Suprapubic skin (tissue), 4 donors: ENCODE measurements at regions not wholly inside any gene's neighbourhood (a gene's known extent, or its start where the extent isn't known, plus 50 kb on each side); places are given as distances from the start of the nearest gene placed in this dataset.

ENCODE experiments used
- DNase-seq, 2 donors: peaks; one replicate each; pipeline ENCODE4 v3.0.0-alpha.2; 2019; ENCODE audit warnings: low spot score in 2 of 2
- H3K27ac ChIP-seq: fragments of 200-600 bp; sonication (generic); one replicate; pipeline ENCODE4 v1.5.1; 2019
- H3K27me3 ChIP-seq: fragments of 200-600 bp; sonication (generic); one replicate; pipeline ENCODE4 v1.5.1; 2019
- H3K36me3 ChIP-seq: fragments of 200-600 bp; sonication (generic); one replicate; pipeline ENCODE4 v1.5.1; 2019
- H3K4me1 ChIP-seq: fragments of 200-600 bp; sonication (generic); one replicate; pipeline ENCODE4 v1.5.1; 2019
- H3K4me3 ChIP-seq: fragments of 200-600 bp; sonication (generic); one replicate; pipeline ENCODE4 v1.5.1; 2019; ENCODE audit warnings: mild to moderate bottlenecking
- H3K9me3 ChIP-seq: fragments of 200-600 bp; sonication (generic); one replicate; pipeline ENCODE4 v1.5.1; 2019
- CTCF ChIP-seq, 2 donors: fragments of 200-600 bp in 1 of 2; fragments of 450-650 bp in 1 of 2; sonication (generic) in 1 of 2; IDR thresholded peaks; one replicate each; pipeline ENCODE4 v1.5.1; 2016 to 2019; ENCODE audit warnings: antibody characterized with exemption in 2 of 2, mild to moderate bottlenecking in 1 of 2, moderate library complexity in 1 of 2
- EP300 ChIP-seq: sonication (generic); formaldehyde crosslinking; IDR thresholded peaks from one replicate; pipeline ENCODE4 v1.6.1; 2017; ENCODE audit warnings: antibody characterized with exemption
- POLR2A ChIP-seq, 2 donors: fragments of 450-650 bp; IDR thresholded peaks; one replicate each; pipeline ENCODE4 v1.6.1; 2017; ENCODE audit warnings: antibody characterized with exemption in 2 of 2, mild to moderate bottlenecking in 2 of 2, moderate library complexity in 2 of 2
- POLR2AphosphoS5 ChIP-seq, 3 donors: sonication (generic); formaldehyde crosslinking; IDR thresholded peaks; one replicate each; pipeline ENCODE4 v1.6.1; 2017; ENCODE audit warnings: antibody characterized with exemption in 3 of 3
- WGBS: methylation state at CpG from one replicate; pipeline ENCODE4 v1.1.5; 2018; 5-methylcytosine and 5-hydroxymethylcytosine counted together

GRCh38 chr13:31434613-31435012 lies 234.8 kb downstream of the B3GLCT start:
- no peak overlapping the region for H3K27ac ChIP-seq
- 91% methylated on average over 8 of the region's 8 CpGs for WGBS
- no peaks in the 10 kb centered on the region for H3K36me3 ChIP-seq
- no peaks in the 10 kb centered on the region for H3K27me3 ChIP-seq
- H3K4me3 ChIP-seq, result no peak overlapping the region
- TF ChIP-seq POLR2AphosphoS5 (IDR thresholded peaks at IDR 0.05) (no peak), POLR2A (IDR thresholded peaks at IDR 0.05) (no peak), CTCF (IDR thresholded peaks at IDR 0.05) (no peak), EP300 (no peak)
- no peak for DNase-seq
- H3K9me3 ChIP-seq, result no peaks in the 10 kb centered on the region
- H3K4me1 ChIP-seq, result no peaks in the 10 kb centered on the region

GRCh38 chr13:31435536-31435935 lies 235.8 kb downstream of the B3GLCT start:
- H3K27ac ChIP-seq, result no peak overlapping the region
- TF ChIP-seq CTCF (IDR thresholded peaks at IDR 0.05) (no peak), POLR2AphosphoS5 (IDR thresholded peaks at IDR 0.05) (no peak), EP300 (no peak), POLR2A (IDR thresholded peaks at IDR 0.05) (no peak)
- H3K4me1 ChIP-seq, result no peaks in the 10 kb centered on the region
- H3K27me3 ChIP-seq, result no peaks in the 10 kb centered on the region
- H3K4me3 ChIP-seq, result no peak overlapping the region
- no peak for DNase-seq
- WGBS, result 83% methylated on average over 4 of the region's 4 CpGs
- H3K9me3 ChIP-seq, result no peaks in the 10 kb centered on the region
- no peaks in the 10 kb centered on the region for H3K36me3 ChIP-seq

- TF ChIP-seq EP300, result no peak
- no peak for TF ChIP-seq POLR2A (IDR thresholded peaks at IDR 0.05)
- TF ChIP-seq CTCF (IDR thresholded peaks at IDR 0.05), result no peak
- TF ChIP-seq POLR2AphosphoS5 (IDR thresholded peaks at IDR 0.05), result no peak
- 64% methylated on average over 5 of the region's 5 CpGs for WGBS
- H3K4me1 ChIP-seq, result no peaks in the 10 kb centered on the region
- no peak overlapping the region for H3K27ac ChIP-seq
- H3K36me3 ChIP-seq, result no peaks in the 10 kb centered on the region
- no peak overlapping the region for H3K4me3 ChIP-seq
- H3K9me3 ChIP-seq, result no peaks in the 10 kb centered on the region
- H3K27me3 ChIP-seq, result no peaks in the 10 kb centered on the region
- no peak for DNase-seq
These were observed 236.7 kb downstream of the B3GLCT start for GRCh38 chr13:31436478-31436877.

GRCh38 chr13:31437975-31438374 lies 238.2 kb downstream of the B3GLCT start:
- no peaks in the 10 kb centered on the region for H3K36me3 ChIP-seq
- no peak for DNase-seq
- H3K9me3 ChIP-seq, result no peaks in the 10 kb centered on the region
- TF ChIP-seq POLR2AphosphoS5 (IDR thresholded peaks at IDR 0.05), result no peak
- no peak for TF ChIP-seq EP300
- TF ChIP-seq POLR2A (IDR thresholded peaks at IDR 0.05), result no peak
- TF ChIP-seq CTCF (IDR thresholded peaks at IDR 0.05), result no peak
- 66% methylated on average over 3 of the region's 3 CpGs for WGBS
- no peaks in the 10 kb centered on the region for H3K4me1 ChIP-seq
- H3K27me3 ChIP-seq, result no peaks in the 10 kb centered on the region
- no peak overlapping the region for H3K4me3 ChIP-seq
- H3K27ac ChIP-seq, result no peak overlapping the region

GRCh38 chr13:31440132-31440531 lies 240.4 kb downstream of the B3GLCT start:
- H3K4me1 ChIP-seq, result no peaks in the 10 kb centered on the region
- no peaks in the 10 kb centered on the region for H3K9me3 ChIP-seq
- H3K27ac ChIP-seq, result no peak overlapping the region
- WGBS, result 68% methylated on average over 2 of the region's 2 CpGs
- H3K27me3 ChIP-seq, result no peaks in the 10 kb centered on the region
- no peak for DNase-seq
- no peak overlapping the region for H3K4me3 ChIP-seq
- no peaks in the 10 kb centered on the region for H3K36me3 ChIP-seq
- TF ChIP-seq POLR2AphosphoS5 (IDR thresholded peaks at IDR 0.05), result no peak
- TF ChIP-seq EP300, result no peak
- TF ChIP-seq POLR2A (IDR thresholded peaks at IDR 0.05), result no peak
- no peak for TF ChIP-seq CTCF (IDR thresholded peaks at IDR 0.05)
